ENCODE measurements at regions not wholly inside any gene's neighbourhood (a gene's known extent, or its start where the extent isn't known, plus 50 kb on each side); places are given as distances from the start of the nearest gene placed in this dataset.
"Not testable (repeated sequence)": the region's sequence is repeated elsewhere in the genome, so short reads cannot be mapped to it uniquely, and the experiment has no call there.

DNA sequence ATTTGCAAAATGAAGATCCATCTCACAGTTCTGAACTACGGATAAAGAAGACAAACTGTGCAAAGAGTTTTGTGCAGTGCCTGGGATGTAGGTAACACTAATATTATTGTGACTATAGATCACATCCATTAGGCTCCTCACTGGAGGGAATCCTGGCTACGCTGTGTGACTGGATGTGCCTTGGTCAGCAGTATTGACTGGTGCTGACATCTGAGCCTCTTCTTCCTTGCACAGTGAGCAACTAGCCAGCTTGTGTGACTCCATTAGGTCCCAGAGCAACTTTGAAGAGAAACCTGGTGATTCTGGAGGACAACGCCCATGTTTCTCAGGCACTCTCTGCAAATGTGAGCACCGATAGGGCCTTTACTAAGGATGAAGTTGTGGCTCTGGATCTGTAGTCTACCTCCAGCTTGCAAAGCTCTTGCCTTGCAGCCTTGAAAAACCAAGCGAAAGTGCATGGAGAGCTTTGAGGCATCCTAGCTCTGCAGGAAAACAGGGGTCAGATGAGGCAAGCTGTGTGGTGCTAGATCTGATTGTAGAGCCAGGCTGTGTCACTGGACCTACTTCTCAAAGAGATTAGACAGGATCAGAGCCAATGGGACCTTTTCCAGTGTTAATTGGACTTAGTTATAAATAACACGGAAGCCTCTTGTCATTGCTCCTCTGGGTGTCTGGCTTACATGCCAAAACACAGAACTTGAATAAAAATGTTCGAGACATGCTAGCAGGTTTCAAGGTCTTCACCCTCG lies 303.6 kb upstream of the LYZL1 start:
- H3K4me3 Mint-ChIP-seq: no peak overlapping the region
- no peak overlapping the region for H3K27ac Mint-ChIP-seq
- H3K27me3 Mint-ChIP-seq (ENCODE audit: insufficient read depth): no peaks in the 10 kb centered on the region
- H3K36me3 Mint-ChIP-seq (ENCODE audit: low read depth): no peaks in the 10 kb centered on the region
- H3K4me1 Mint-ChIP-seq (ENCODE audit: low read depth): no peaks in the 10 kb centered on the region
- no peaks in the 10 kb centered on the region for H3K9me3 Mint-ChIP-seq
- intact Hi-C loops (cut with micrococcal nuclease): no loop called here
- DNase-seq (ENCODE audit: low spot score): no peak

DNA sequence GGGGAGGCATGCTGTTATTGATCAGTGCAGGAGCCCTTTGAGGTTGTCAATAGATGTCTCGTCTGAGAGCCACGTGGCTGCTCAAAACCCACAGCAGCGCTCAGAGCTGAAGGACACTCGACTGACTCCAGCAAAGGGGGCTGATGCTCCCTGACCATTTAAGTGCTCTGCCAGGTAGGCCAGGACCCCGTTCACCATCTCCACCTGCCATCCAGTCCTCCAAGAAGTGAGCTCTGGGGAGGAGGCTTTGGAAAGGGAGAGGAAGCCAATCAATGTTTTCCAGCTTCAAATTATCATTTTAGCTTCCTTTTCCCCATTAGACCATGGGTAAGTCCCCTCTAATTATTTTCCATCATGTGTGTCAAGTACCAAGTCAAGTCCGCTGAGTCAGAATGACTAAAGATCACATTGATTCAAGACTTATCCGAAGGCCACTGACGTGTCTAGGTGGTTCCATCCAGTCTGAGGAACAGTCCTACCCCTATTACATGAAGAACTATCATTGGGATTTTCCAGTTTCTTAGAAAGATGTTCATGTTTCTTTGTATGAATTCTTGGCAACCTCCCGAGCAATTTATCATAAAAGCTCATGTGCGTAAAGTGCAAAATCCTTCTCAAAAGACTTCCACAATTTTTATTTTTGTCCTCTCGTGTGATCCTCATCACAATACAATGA lies 302.6 kb upstream of the LYZL1 start:
- Mint-ChIP-seq H3K4me3 (no peak overlapping the region), H3K4me1 (ENCODE audit: low read depth) (no peaks in the 10 kb centered on the region), H3K27ac (no peak overlapping the region), H3K27me3 (ENCODE audit: insufficient read depth) (no peaks in the 10 kb centered on the region), H3K9me3 (no peaks in the 10 kb centered on the region), H3K36me3 (ENCODE audit: low read depth) (no peaks in the 10 kb centered on the region)
- no peak for DNase-seq (ENCODE audit: low spot score)
- intact Hi-C loops (cut with micrococcal nuclease): no loop called here

DNA sequence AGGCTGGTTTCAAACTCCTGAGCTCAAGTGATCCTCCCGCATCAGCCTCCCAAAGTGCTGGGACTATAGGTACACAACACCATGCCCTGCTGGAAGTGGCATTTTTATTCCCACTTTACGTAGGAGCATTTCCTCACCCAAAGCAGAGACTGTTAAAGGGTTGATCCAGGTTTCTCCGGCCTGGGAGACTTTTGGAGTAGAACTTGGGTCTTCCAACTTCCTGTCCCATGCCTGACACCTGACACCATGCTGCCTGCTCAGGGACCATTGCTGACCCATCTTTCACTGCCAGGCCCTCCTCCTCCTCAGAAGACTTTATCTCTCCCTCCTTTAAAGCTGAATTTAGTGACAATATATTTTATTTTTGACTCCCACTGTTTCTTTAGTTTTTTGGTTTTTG lies 302.0 kb upstream of the LYZL1 start:
- H3K27me3 Mint-ChIP-seq (ENCODE audit: insufficient read depth): no peaks in the 10 kb centered on the region
- H3K27ac Mint-ChIP-seq: no peak overlapping the region
- H3K36me3 Mint-ChIP-seq (ENCODE audit: low read depth): no peaks in the 10 kb centered on the region
- no peak overlapping the region for H3K4me3 Mint-ChIP-seq
- DNase-seq (ENCODE audit: low spot score): no peak
- intact Hi-C loops (cut with micrococcal nuclease): no loop called here
- no peaks in the 10 kb centered on the region for H3K9me3 Mint-ChIP-seq
- no peaks in the 10 kb centered on the region for H3K4me1 Mint-ChIP-seq (ENCODE audit: low read depth)

DNA sequence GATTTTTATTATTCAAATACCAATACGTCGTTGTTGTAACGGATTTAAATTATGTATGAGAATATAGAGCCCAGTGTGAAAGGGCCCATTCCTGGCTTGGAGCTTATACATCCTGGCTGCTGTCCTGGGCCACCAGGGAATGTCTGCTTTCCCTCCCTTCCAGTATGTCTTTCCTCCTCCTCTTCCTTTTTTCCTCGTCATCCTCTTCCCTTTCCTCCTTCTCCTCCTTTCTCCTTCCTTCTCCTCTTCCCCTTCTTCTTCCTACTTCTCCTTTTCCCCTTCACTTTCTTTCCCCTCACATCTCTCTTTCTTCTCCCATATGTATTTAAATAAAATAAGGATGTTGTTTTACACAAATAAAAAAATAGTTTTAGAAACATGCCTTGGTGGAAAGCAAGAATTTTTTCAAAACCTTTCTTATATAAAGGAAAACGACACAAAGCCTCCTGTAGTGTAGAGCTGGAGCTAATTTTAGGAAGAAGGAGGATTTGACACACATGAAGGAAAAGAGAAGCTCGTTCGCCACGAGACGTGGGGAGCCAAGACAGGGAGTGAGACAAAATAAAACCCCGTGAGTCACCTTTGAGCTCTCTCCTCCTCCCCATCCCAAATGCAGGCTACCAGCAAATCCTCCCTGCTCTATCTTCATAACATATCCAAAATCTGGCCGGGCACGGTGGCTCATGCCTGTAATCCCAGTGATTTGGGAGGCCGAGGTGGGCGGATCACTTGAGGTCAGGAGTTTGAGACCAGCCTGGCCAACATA lies 301.1 kb upstream of the LYZL1 start:
- H3K36me3 Mint-ChIP-seq (ENCODE audit: low read depth): no peaks in the 10 kb centered on the region
- H3K9me3 Mint-ChIP-seq: no peaks in the 10 kb centered on the region
- intact Hi-C loops (cut with micrococcal nuclease): no loop called here
- H3K4me3 Mint-ChIP-seq: no peak overlapping the region
- no peak overlapping the region for H3K27ac Mint-ChIP-seq
- DNase-seq (ENCODE audit: low spot score): no peak
- no peaks in the 10 kb centered on the region for H3K4me1 Mint-ChIP-seq (ENCODE audit: low read depth)
- H3K27me3 Mint-ChIP-seq (ENCODE audit: insufficient read depth): no peaks in the 10 kb centered on the region

DNA sequence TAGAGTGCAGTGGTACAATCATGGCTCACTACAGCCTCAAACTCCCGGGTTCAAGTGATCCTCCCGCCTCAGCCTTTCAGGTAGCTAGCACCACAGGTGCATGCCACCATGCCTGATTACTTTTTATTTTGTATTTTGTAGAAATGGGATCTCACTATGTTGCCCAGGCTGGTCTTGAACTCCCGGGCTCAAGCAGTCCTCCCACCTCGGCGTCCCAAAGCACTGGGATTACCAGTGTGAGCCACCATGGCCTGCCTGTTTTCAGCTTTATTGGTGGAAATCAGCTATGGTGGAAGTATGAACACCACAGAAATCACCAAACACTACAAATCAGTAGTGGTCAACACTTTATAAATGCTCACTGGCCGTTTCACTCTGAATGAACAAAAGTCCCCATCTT lies 299.9 kb upstream of the LYZL1 start:
- Mint-ChIP-seq H3K36me3 (ENCODE audit: low read depth) (no peaks in the 10 kb centered on the region), H3K27me3 (ENCODE audit: insufficient read depth) (no peaks in the 10 kb centered on the region), H3K9me3 (no peaks in the 10 kb centered on the region), H3K27ac (no peak overlapping the region), H3K4me3 (no peak overlapping the region), H3K4me1 (ENCODE audit: low read depth) (no peaks in the 10 kb centered on the region)
- no peak for DNase-seq (ENCODE audit: low spot score)
- intact Hi-C loops (cut with micrococcal nuclease): no loop called here

DNA sequence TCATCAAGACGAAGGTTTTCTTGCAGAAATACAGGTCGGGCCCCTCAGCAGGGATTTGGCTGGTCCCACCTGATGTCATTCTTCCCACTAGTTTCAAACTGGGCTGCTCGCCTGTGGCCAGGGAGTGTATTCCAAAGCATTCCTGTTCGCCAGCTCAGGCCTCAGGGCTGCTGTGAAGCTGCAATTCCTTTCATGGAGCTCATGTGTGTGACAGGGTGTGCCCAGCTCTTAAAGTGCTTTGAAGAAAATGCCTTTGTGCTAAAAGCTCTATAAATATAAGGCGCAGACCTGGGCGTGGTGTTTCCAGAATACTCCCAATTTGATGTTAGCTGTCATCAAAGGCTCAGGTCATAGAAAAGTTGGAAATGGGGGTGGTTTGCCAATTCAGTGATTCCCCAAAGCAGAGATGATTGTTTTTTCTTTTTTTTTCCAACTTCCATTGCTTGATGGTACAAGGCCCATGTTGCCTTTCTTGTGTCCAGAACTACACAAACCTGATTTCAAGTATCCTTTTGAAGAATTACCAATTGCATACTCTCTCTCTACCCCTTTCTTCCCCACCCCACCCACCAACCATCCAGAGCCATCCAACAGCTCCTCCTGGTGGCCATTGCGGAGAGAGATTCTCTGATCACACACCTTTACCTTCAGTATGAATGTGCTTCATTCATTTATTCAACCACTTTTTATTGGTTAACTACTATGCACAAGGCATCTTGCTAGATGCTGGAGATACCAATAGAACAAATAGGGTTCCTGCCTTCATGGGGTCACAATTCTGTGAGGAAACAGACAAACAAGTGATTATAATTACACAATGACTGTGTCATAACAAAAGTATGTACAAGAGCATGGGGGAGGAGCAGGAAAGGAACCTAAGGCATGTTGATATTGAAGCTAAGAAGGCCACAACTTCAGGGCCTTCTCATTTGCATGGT lies 297.3 kb upstream of the LYZL1 start:
- DNase-seq (ENCODE audit: low spot score): no peak
- no peaks in the 10 kb centered on the region for H3K4me1 Mint-ChIP-seq (ENCODE audit: low read depth)
- no peak overlapping the region for H3K27ac Mint-ChIP-seq
- H3K27me3 Mint-ChIP-seq (ENCODE audit: insufficient read depth): no peaks in the 10 kb centered on the region
- H3K4me3 Mint-ChIP-seq: no peak overlapping the region
- no peaks in the 10 kb centered on the region for H3K9me3 Mint-ChIP-seq
- intact Hi-C loops (cut with micrococcal nuclease): loop anchor here (1.0 to 5.0 kb wide), 2 partner anchors 314 to 327 kb away; partner anchors contain the start of gene BAMBI
- H3K36me3 Mint-ChIP-seq (ENCODE audit: low read depth): no peaks in the 10 kb centered on the region

DNA sequence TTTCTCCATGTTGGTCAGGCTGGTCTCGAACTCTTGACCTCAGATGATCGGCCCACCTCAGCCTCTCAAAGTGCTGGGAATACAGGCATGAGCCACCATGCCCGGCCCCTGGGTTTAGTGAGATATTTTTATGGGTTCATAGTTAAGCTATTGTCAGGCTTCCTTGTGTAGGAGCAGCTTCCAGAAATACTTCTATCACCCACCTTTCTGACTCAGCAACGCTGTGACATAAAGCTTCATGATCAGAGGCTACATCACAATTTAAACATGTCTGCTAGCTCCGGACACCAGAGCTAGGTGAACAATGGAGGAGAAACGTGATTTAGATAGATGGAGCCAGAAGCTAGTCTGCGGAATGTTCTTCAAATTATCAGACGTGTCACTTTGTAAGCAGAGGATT lies 295.8 kb upstream of the LYZL1 start:
- no peak overlapping the region for H3K27ac Mint-ChIP-seq
- H3K27me3 Mint-ChIP-seq (ENCODE audit: insufficient read depth): no peaks in the 10 kb centered on the region
- intact Hi-C loops (cut with micrococcal nuclease): loop anchor here (5.0 kb wide), 1 partner anchor 316 kb away; the partner anchor contains the start of gene BAMBI
- H3K9me3 Mint-ChIP-seq: no peaks in the 10 kb centered on the region
- H3K4me1 Mint-ChIP-seq (ENCODE audit: low read depth): no peaks in the 10 kb centered on the region
- DNase-seq (ENCODE audit: low spot score): no peak
- H3K36me3 Mint-ChIP-seq (ENCODE audit: low read depth): no peaks in the 10 kb centered on the region
- no peak overlapping the region for H3K4me3 Mint-ChIP-seq

DNA sequence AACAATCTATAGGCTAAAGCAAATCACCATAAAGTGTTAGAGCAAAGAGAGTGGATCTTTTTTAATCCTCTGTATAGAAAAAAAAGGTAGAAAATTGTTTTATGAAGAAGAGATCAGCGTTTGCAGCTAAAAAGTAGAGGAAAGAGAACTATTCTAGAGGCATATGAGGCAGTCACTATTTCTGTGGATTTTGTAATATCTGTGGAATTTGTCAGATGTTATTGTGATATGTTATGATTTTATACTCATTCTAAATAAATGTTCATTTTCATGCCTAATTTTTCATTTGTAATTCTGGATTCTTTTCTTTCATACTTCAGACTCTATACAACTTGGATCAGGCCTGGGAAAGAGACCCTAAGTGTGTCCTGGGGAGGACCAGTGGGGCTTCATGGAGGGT lies 295.0 kb upstream of the LYZL1 start:
- H3K4me3 Mint-ChIP-seq: no peak overlapping the region
- intact Hi-C loops (cut with micrococcal nuclease): loop anchor here (5.0 kb wide), 1 partner anchor 317 kb away; the partner anchor contains the start of gene BAMBI
- H3K27ac Mint-ChIP-seq: no peak overlapping the region
- no peak for DNase-seq (ENCODE audit: low spot score)
- no peaks in the 10 kb centered on the region for H3K4me1 Mint-ChIP-seq (ENCODE audit: low read depth)
- H3K36me3 Mint-ChIP-seq (ENCODE audit: low read depth): no peaks in the 10 kb centered on the region
- no peaks in the 10 kb centered on the region for H3K9me3 Mint-ChIP-seq
- no peaks in the 10 kb centered on the region for H3K27me3 Mint-ChIP-seq (ENCODE audit: insufficient read depth)

DNA sequence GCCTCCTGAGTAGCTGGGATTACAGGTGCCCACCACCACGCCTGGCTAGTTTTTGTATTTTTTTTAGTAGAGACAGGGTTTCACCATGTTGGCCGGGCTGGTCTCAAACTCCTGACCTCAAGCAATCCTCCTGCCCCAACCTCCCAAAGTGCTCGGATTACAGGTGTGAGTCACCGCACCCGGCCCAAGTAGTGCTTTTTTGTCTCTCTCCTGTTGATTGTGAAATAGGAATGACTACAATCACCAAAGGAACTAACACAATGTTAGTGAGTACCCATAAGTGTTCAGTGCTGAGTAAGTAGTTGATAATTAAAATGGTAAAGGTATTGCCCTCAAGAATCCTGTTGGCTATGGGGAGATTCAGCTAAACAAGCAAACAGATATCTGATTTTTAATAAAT lies 294.1 kb upstream of the LYZL1 start:
- not testable (repeated sequence) for H3K27me3 Mint-ChIP-seq (ENCODE audit: insufficient read depth); H3K4me3 Mint-ChIP-seq

DNA sequence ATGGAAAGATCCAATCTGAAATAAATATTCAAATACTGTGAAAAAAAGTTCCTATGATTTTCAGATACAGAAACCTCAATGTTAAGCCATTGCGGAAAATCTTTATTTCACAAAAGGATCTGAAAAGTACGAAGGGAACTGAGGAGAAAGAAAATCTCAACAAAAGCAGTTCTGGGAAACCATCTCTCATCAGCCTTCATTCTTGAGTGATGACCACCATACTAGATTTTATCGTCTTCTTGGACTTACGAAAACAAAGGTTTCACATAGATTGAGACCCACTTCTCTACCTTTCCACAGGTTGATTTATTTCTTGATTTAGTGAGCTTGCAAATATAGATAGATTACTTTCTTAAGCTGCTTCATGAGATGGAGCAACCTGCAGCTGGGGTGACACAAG lies 293.4 kb upstream of the LYZL1 start:
- intact Hi-C loops (cut with micrococcal nuclease): no loop called here
- no peaks in the 10 kb centered on the region for H3K27me3 Mint-ChIP-seq (ENCODE audit: insufficient read depth)
- no peak overlapping the region for H3K27ac Mint-ChIP-seq
- no peaks in the 10 kb centered on the region for H3K36me3 Mint-ChIP-seq (ENCODE audit: low read depth)
- H3K4me1 Mint-ChIP-seq (ENCODE audit: low read depth): no peaks in the 10 kb centered on the region
- H3K9me3 Mint-ChIP-seq: no peaks in the 10 kb centered on the region
- DNase-seq (ENCODE audit: low spot score): no peak
- no peak overlapping the region for H3K4me3 Mint-ChIP-seq

More for the DNA sequence above, 294.1 kb upstream of the LYZL1 start:
- not testable (repeated sequence) for H3K27ac Mint-ChIP-seq; H3K4me1 Mint-ChIP-seq (ENCODE audit: low read depth); H3K9me3 Mint-ChIP-seq; DNase-seq (ENCODE audit: low spot score); H3K36me3 Mint-ChIP-seq (ENCODE audit: low read depth)
- intact Hi-C loops (cut with micrococcal nuclease): loop anchor here (5.0 kb wide), 1 partner anchor 318 kb away; the partner anchor contains the start of gene BAMBI

DNA sequence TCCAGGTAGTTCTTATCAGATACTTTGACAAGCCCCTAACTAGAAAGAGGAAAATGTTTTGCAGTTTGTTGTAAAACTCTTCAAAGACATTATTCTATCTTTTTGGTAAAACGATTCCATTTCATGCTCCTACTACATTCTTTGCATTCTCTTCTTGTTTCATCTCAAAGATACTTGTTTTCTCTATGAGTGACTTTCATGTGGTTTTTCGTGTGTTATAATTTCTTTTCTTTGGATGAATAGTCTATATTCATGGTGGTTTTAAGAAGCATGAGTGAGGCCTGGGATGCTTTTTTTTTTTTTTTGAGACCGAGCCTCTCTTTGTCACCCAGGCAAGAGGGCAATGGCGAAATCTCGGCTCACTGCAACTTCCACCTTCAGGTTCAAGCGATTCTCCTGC lies 292.5 kb upstream of the LYZL1 start:
- no peak overlapping the region for H3K27ac Mint-ChIP-seq
- intact Hi-C loops (cut with micrococcal nuclease): no loop called here
- no peaks in the 10 kb centered on the region for H3K27me3 Mint-ChIP-seq (ENCODE audit: insufficient read depth)
- no peaks in the 10 kb centered on the region for H3K9me3 Mint-ChIP-seq
- no peak overlapping the region for H3K4me3 Mint-ChIP-seq
- H3K4me1 Mint-ChIP-seq (ENCODE audit: low read depth): no peaks in the 10 kb centered on the region
- no peaks in the 10 kb centered on the region for H3K36me3 Mint-ChIP-seq (ENCODE audit: low read depth)
- no peak for DNase-seq (ENCODE audit: low spot score)

DNA sequence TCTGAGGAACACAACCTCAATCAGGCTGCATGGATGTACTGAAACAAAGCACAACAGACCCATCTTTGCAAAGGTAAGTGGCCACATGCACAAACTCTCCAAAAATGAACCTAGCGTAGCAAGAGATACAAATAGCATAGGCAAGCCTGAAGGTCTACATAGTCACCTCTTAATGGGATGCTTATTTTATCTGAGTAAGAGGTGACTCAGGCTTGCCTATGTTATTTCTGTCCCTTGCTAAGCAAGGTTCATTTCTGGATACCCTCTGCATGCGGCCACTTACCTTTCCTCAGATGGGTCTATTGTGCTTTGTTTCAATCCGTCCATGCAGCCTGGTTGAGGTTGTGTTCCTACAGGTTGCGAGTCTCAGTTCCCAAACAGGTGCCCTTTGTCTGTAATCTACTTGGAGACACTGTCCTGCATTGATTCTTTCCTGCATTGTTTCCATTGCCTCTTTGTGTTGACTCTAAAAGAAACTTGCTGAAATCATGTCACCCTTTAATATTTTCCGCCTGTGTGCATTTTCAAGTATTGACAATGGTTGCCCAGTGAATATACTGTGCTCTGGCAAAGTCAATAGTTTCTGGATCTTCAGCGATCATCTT lies 291.8 kb upstream of the LYZL1 start:
- no peak overlapping the region for H3K4me3 Mint-ChIP-seq
- H3K36me3 Mint-ChIP-seq (ENCODE audit: low read depth): no peaks in the 10 kb centered on the region

More for the DNA sequence above, 291.8 kb upstream of the LYZL1 start:
- no peaks in the 10 kb centered on the region for H3K4me1 Mint-ChIP-seq (ENCODE audit: low read depth)
- no peak for DNase-seq (ENCODE audit: low spot score)
- no peaks in the 10 kb centered on the region for H3K27me3 Mint-ChIP-seq (ENCODE audit: insufficient read depth)
- H3K9me3 Mint-ChIP-seq: no peaks in the 10 kb centered on the region
- intact Hi-C loops (cut with micrococcal nuclease): no loop called here
- no peak overlapping the region for H3K27ac Mint-ChIP-seq

All from activated T-helper 1 cell treated with anti-CD3 and anti-CD28 coated beads, Interleukin-12 subunit alpha, Interleukin-12 subunit beta, Interleukin-2, Interleukin-4 antibody, amounts not matched to agents 30 ng/mL and 10 ng/mL and 1 ng/mL, durations not matched to agents 14 hours and 24 hours and 36 hours (primary cell).